MM.1S (cell line): ENCODE measurements at regions not wholly inside any gene's neighbourhood (a gene's known extent, or its start where the extent isn't known, plus 50 kb on each side); places are given as distances from the start of the nearest gene placed in this dataset.

ENCODE experiments used
- EZH2phosphoT487 ChIP-seq: fragments of 300-600 bp; sonication (generic); IDR thresholded peaks from 2 replicates; pipeline ENCODE4 v1.6.1; 2018; ENCODE audit warnings: antibody characterized with exemption, low read length
- TF ChIP-seq, protein P1 (sequence below): fragments of 300-600 bp; sonication (generic); IDR thresholded peaks from 2 replicates; pipeline ENCODE4 v1.5.1; 2016; ENCODE audit warnings: antibody characterized with exemption, low read length, mixed read lengths

DNA sequence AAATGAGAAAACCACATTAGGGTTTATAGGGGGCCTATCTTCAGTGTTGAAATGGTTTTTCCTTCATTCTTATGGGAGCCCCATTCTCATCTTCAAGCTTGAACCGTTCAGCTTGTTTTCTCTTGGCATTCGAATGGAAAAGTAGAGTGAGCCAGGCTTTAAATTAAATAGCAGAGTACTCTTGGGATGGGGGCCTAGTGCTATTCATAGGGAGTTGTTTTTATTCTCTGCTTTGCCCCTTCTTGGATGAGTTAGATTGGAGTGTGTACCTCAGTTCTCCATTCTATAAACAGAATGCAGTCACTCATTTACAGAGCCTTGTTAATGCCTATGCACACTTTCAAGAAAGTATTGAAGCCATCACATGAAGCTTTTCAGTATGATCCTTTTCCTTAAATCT, 127.9 kb downstream of the FAM170A start:
- TF ChIP-seq EZH2phosphoT487: no peak
- TF ChIP-seq, protein P1, sequence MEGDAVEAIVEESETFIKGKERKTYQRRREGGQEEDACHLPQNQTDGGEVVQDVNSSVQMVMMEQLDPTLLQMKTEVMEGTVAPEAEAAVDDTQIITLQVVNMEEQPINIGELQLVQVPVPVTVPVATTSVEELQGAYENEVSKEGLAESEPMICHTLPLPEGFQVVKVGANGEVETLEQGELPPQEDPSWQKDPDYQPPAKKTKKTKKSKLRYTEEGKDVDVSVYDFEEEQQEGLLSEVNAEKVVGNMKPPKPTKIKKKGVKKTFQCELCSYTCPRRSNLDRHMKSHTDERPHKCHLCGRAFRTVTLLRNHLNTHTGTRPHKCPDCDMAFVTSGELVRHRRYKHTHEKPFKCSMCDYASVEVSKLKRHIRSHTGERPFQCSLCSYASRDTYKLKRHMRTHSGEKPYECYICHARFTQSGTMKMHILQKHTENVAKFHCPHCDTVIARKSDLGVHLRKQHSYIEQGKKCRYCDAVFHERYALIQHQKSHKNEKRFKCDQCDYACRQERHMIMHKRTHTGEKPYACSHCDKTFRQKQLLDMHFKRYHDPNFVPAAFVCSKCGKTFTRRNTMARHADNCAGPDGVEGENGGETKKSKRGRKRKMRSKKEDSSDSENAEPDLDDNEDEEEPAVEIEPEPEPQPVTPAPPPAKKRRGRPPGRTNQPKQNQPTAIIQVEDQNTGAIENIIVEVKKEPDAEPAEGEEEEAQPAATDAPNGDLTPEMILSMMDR: no peak
